IMR-90 (cell line): ENCODE measurements at regions not wholly inside any gene's neighbourhood (a gene's known extent, or its start where the extent isn't known, plus 50 kb on each side); places are given as distances from the start of the nearest gene placed in this dataset.

Source experiments
- ATAC-seq: fragments of 200-7000 bp; cut with Tn5 transposase; 2 replicates; pipeline ENCODE4 v1.9.1; 2020; ENCODE audit warnings: low read depth, mild to moderate bottlenecking, moderate library complexity
- BruUV-seq: library from RNA; stranded (reverse); fragments of 400-500 nt; replicated peaks from 2 replicates; lab custom pipeline; 2021; lab: Mats Ljungman, UMichigan
- CTCF ChIA-PET: fragments of 300-600 bp; formaldehyde crosslinking; extraction: SDS; loops from one replicate; lab custom pipeline; 2021; ENCODE audit warnings: antibody characterized with exemption; lab: Yijun Ruan, JAX
- POLR2A ChIA-PET: fragments of 300-600 bp; sonication (Branson Sonifier 250); formaldehyde crosslinking; loops from one replicate; lab custom pipeline; 2022; ENCODE audit warnings: antibody characterized with exemption; ENCODE audit not compliant: unreplicated experiment; lab: Charles Lee
- DNase-seq: peaks from one replicate; pipeline ENCODE4 v3.0.0; 2013
- H2AFZ ChIP-seq: replicated peaks from 2 replicates; pipeline ENCODE3; 2013; ENCODE audit warnings: low read length, mild to moderate bottlenecking; ENCODE audit not compliant: poor library complexity
- H2AK5ac ChIP-seq: 2 replicates; pipeline ENCODE4 v1.6.1; 2013; ENCODE audit warnings: low read depth, low read length, inconsistent platforms
- H2AK9ac ChIP-seq: replicated peaks from 2 replicates; pipeline ENCODE3; 2013; ENCODE audit warnings: mild to moderate bottlenecking, low read depth, low read length, moderate library complexity; ENCODE audit not compliant: poor library complexity
- H2BK120ac ChIP-seq: 2 replicates; pipeline ENCODE4 v1.6.1; 2013; ENCODE audit warnings: low read depth, low read length, inconsistent platforms
- H2BK15ac ChIP-seq: 3 replicates; pipeline ENCODE4 v1.6.1; 2013; ENCODE audit warnings: low read depth, low read length, inconsistent platforms
- H2BK20ac ChIP-seq: 2 replicates; pipeline ENCODE4 v1.6.1; 2013; ENCODE audit warnings: low read depth, mild to moderate bottlenecking, inconsistent platforms, low read length, moderate library complexity
- H2BK5ac ChIP-seq: 2 replicates; pipeline ENCODE4 v1.6.1; 2013; ENCODE audit warnings: mild to moderate bottlenecking, low read depth, low read length, inconsistent platforms; ENCODE audit not compliant: poor library complexity, severe bottlenecking
- H3K14ac ChIP-seq: replicated peaks from 2 replicates; pipeline ENCODE4 v1.6.1; 2013; ENCODE audit warnings: low read depth, low read length, inconsistent platforms
- H3K18ac ChIP-seq: 2 replicates; pipeline ENCODE4 v1.6.1; 2013; ENCODE audit warnings: low read depth, low read length, control low read depth
- H3K23ac ChIP-seq: 2 replicates; pipeline ENCODE4 v1.6.1; 2013; ENCODE audit warnings: low read depth, low read length, inconsistent platforms
- H3K27ac ChIP-seq: 2 replicates; pipeline ENCODE4 v1.5.1; 2013; ENCODE audit warnings: mild to moderate bottlenecking, control low read depth, low read length; ENCODE audit not compliant: insufficient read depth
- H3K27me3 ChIP-seq: 2 replicates; pipeline ENCODE4 v1.6.1; 2013; ENCODE audit warnings: low read length; ENCODE audit not compliant: control insufficient read depth, insufficient read depth
- H3K36me3 ChIP-seq: 2 replicates; pipeline ENCODE4 v1.6.1; 2013; ENCODE audit warnings: low read length, mixed read lengths; ENCODE audit not compliant: control insufficient read depth, insufficient read depth
- H3K4ac ChIP-seq: 2 replicates; pipeline ENCODE4 v1.6.1; 2013; ENCODE audit warnings: low read depth, low read length, inconsistent platforms
- H3K4me1 ChIP-seq: 2 replicates; pipeline ENCODE4 v1.6.1; 2013; ENCODE audit warnings: low read length, mixed read lengths; ENCODE audit not compliant: control insufficient read depth, insufficient read depth
- H3K4me2 ChIP-seq: 2 replicates; pipeline ENCODE4 v1.6.1; 2013; ENCODE audit warnings: low read depth, mild to moderate bottlenecking, control low read depth, low read length, moderate library complexity
- H3K4me3 ChIP-seq: 2 replicates; pipeline ENCODE4 v1.5.1; 2013; ENCODE audit warnings: low read depth, mild to moderate bottlenecking, control low read depth, low read length, moderate library complexity; ENCODE audit not compliant: insufficient read depth
- H3K56ac ChIP-seq: 2 replicates; pipeline ENCODE4 v1.6.1; 2013; ENCODE audit warnings: low read length, inconsistent platforms; ENCODE audit not compliant: insufficient read depth; ENCODE audit errors: extremely low read depth
- H3K79me1 ChIP-seq, 2 experiments: 2 replicates each; pipeline ENCODE4 v1.6.1; 2013; ENCODE audit warnings: low read length in 2 of 2, inconsistent platforms in 1 of 2, low read depth in 1 of 2
- H3K9ac ChIP-seq: 2 replicates; pipeline ENCODE4 v1.6.1; 2013; ENCODE audit warnings: low read depth, low read length, control low read depth
- H3K9me1 ChIP-seq: 2 replicates; pipeline ENCODE4 v1.6.1; 2013; ENCODE audit warnings: low read length, inconsistent platforms; ENCODE audit not compliant: insufficient read depth
- H3K9me3 ChIP-seq: 2 replicates; pipeline ENCODE4 v1.6.1; 2013; ENCODE audit warnings: low read length; ENCODE audit not compliant: control insufficient read depth, insufficient read depth
- H4K20me1 ChIP-seq: 2 replicates; pipeline ENCODE4 v1.6.1; 2013; ENCODE audit warnings: low read length, inconsistent platforms; ENCODE audit not compliant: insufficient read depth
- H4K5ac ChIP-seq: 2 replicates; pipeline ENCODE4 v1.6.1; 2013; ENCODE audit warnings: mild to moderate bottlenecking, low read depth, low read length, control low read depth
- H4K8ac ChIP-seq, 2 experiments: 2 replicates each; pipeline ENCODE4 v1.6.1; 2013; ENCODE audit warnings: low read depth in 2 of 2, low read length in 2 of 2, control low read depth in 1 of 2, inconsistent platforms in 1 of 2
- H4K91ac ChIP-seq: 2 replicates; pipeline ENCODE4 v1.6.1; 2013; ENCODE audit warnings: low read depth, low read length, inconsistent platforms; ENCODE audit not compliant: insufficient read depth
- BHLHE40 ChIP-seq: fragments of 150-350 bp; IDR thresholded peaks from 2 replicates; pipeline ENCODE4 v1.6.1; 2016; ENCODE audit warnings: mild to moderate bottlenecking, low read depth, low read length
- CEBPB ChIP-seq: IDR thresholded peaks from 2 replicates; pipeline ENCODE4 v1.6.1; 2012; ENCODE audit warnings: low read depth, low read length, improper control_type of control experiment
- CHD1 ChIP-seq: IDR thresholded peaks from 2 replicates; pipeline ENCODE4 v1.6.1; 2012; ENCODE audit warnings: low read depth, low read length, improper control_type of control experiment
- FOS ChIP-seq: fragments of 150-350 bp; IDR thresholded peaks from 2 replicates; pipeline ENCODE4 v1.6.1; 2016; ENCODE audit warnings: low read depth, low read length
- MAFK ChIP-seq: IDR thresholded peaks from 2 replicates; pipeline ENCODE4 v1.6.1; 2012; ENCODE audit warnings: low read depth, low read length, improper control_type of control experiment
- MAZ ChIP-seq: IDR thresholded peaks from 2 replicates; pipeline ENCODE4 v1.6.1; 2012; ENCODE audit warnings: low read depth, mild to moderate bottlenecking, low read length, improper control_type of control experiment, moderate library complexity, borderline replicate concordance
- MXI1 ChIP-seq: IDR thresholded peaks from 2 replicates; pipeline ENCODE4 v1.6.1; 2012; ENCODE audit warnings: low read depth, mild to moderate bottlenecking, low read length, moderate library complexity, borderline replicate concordance
- NFE2L2 ChIP-seq: fragments of 150-350 bp; IDR thresholded peaks from 2 replicates; pipeline ENCODE4 v1.6.1; 2016; ENCODE audit warnings: low read depth, mild to moderate bottlenecking, low read length
- WGBS, 2 experiments: methylation state at CpG; one replicate each; pipeline versions ENCODE4 v1.1.5 to v1.1.7; 2013; ENCODE audit warnings: missing lambda C conversion rate in 2 of 2; ENCODE audit not compliant: insufficient read length in 1 of 2; ENCODE audit errors: extremely low coverage in 2 of 2; 5-methylcytosine and 5-hydroxymethylcytosine counted together
- dilution Hi-C: fragments of 300-500 bp; cut with HindIII; formaldehyde crosslinking; loops from one replicate; pipeline ENCODE4 v1.14.3; 2018; ENCODE audit warnings: low sequenced_read_pairs; ENCODE audit not compliant: unreplicated experiment
- in situ Hi-C: fragments of 300-500 bp; cut with MboI; formaldehyde crosslinking; loops from 3 replicates; pipeline ENCODE4 v1.14.3; 2019; ENCODE audit warnings: low sequenced_read_pairs, inconsistent platforms, mixed read lengths
- intact Hi-C: fragments of 100-400 bp; cut with micrococcal nuclease; formaldehyde crosslinking; loops from 2 replicates; pipeline ENCODE4 v1.10.0; 2022

DNA sequence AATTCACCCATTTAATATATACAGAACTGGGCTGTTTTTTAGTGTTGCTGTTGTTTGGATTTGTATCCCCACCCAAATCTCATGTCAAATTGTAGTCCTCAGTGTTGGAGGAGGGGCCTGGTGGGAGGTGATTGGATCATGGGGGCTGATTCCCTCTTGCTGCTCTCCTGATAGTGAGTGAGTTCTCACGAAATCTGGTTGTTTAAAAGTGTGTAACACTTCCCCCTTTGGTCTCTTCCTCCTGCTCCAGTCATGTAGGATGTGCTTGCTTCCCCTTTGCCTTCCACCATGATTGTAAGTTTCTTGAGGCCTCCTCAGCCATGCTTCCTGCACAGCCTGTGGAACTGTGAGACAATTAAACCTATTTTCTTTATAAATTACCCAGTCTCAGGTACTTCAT lies 141.6 kb upstream of the AADAT start:
- Histone ChIP-seq H4K8ac (no peak overlapping the region), H3K4me1 (no peaks in the 10 kb centered on the region), H2BK120ac (no peak overlapping the region), H3K23ac (no peak overlapping the region), H2BK5ac (no peak overlapping the region), H3K18ac (no peak overlapping the region), H3K9me1 (no peaks in the 10 kb centered on the region), H3K9ac (no peak overlapping the region), H2AK5ac (no peak overlapping the region), H2AK9ac (no peak overlapping the region), H4K20me1 (no peaks in the 10 kb centered on the region), H3K4me3 (no peak overlapping the region), H4K91ac (no peak overlapping the region), H3K56ac (no peak overlapping the region), H4K5ac (no peak overlapping the region), H3K4ac (no peak overlapping the region), H2AFZ (no peak overlapping the region), H3K27me3 (no peaks in the 10 kb centered on the region), H3K9me3 (0 out of 2 replicates have a peak, but pooled peaks cover 3% of the 10 kb centered on the region), H3K4me2 (no peak overlapping the region), H2BK20ac (no peak overlapping the region), H3K27ac (no peak overlapping the region), H3K14ac (no peak overlapping the region), H3K36me3 (no peaks in the 10 kb centered on the region), H2BK15ac (no peak overlapping the region), H3K79me1 (no peaks in the 10 kb centered on the region)
- in situ Hi-C loops, result no loop called here
- dilution Hi-C loops, result no loop called here
- intact Hi-C loops, result no loop called here
- ChIA-PET CTCF (no interaction called here), POLR2A (no interaction called here)
- ATAC-seq, result no peak
- no CpG with 5 or more reads among the region's 1 CpG for WGBS, 2 experiments
- no TSS peak for BruUV-seq
- no peak for DNase-seq
- TF ChIP-seq BHLHE40 (no peak), CEBPB (no peak), MAZ (no peak), MXI1 (no peak), NFE2L2 (no peak), CHD1 (no peak), FOS (no peak), MAFK (no peak)
